NCI-H82 treated with DMSO at 0.1 percent for 48 hours (cell line): ENCODE measurements at regions not wholly inside any gene's neighbourhood (a gene's known extent, or its start where the extent isn't known, plus 50 kb on each side); places are given as distances from the start of the nearest gene placed in this dataset.
A peak's percentile ranks its signal among the peaks of the same experiment; 100 is the strongest.
"Not testable (repeated sequence)": the region's sequence is repeated elsewhere in the genome, so short reads cannot be mapped to it uniquely, and the experiment has no call there.

Experiments
- DNase-seq: peaks from one replicate; lab custom pipeline; 2025; ENCODE audit not compliant: unreplicated experiment; lab: John Stamatoyannopoulos, UW

GRCh38 chr3:176247191-176247590, 950.1 kb downstream of the TBL1XR1 start:
- DNase-seq = no peak

GRCh38 chr3:176219970-176220369, 977.3 kb downstream of the TBL1XR1 start:
- DNase-seq = no peak

DNA sequence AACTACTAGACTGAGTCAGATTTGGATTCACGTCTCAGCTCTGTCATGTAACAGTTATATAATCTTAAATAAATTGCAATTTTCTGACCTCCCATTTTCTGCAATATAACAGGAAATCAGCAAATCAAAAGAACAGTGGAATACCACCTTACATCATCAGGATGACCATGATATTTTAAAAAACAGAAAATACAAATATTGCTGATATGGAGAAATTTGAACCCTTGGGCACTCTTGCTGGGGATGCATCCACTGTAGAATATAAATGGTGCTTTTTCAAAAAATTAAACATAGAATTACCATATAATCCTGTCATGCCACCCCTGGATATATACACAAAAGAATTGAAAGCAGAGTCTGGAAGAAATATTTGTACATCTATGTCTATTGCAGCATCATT, 982.5 kb downstream of the TBL1XR1 start:
- no peak for DNase-seq

DNA sequence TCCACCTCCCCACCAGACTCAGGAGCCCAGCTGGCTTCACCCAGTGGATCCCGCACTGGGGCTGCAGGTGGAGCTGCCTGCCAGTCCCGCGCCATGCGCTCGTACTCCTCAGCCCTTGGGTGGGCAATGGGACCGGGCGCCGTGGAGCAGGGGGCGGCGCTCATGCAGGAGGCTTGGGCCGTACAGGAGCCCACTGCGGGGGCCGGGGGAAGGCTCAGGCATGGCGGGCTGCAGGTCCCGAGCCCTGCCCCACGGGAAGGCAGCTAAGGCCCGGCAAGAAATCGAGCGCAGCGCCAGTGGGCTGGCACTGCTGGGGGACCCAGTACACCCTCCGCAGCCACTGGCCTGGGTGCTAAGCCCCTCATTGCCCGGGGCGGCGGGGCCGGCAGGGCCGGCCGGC, 984.0 kb downstream of the TBL1XR1 start:
- not testable (repeated sequence) for DNase-seq

DNA sequence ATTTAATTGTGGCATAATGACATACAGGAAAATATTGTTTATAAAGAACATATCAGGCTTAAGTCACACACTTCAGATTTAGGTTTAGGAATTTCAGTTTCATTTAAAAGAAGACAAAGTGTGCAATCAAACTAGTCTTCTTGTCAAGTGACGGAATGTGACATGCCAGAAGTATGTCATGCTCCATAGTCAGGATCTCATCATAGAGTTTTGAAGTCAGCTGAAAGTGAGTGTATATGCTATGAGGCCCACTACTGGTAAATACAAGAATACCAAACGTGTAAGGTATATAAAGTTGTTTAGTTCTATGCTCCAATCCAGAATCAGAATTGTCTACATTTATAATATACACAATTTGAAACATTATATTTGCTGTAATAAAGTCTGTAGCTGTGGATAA, 988.4 kb downstream of the TBL1XR1 start:
- no peak for DNase-seq

GRCh38 chr3:176208283-176208682, 989.0 kb downstream of the TBL1XR1 start:
- DNase-seq = no peak

GRCh38 chr3:176206809-176207208, 990.5 kb downstream of the TBL1XR1 start:
- DNase-seq = no peak

GRCh38 chr3:176202652-176203051, 994.6 kb downstream of the TBL1XR1 start:
- DNase-seq = no peak

DNA sequence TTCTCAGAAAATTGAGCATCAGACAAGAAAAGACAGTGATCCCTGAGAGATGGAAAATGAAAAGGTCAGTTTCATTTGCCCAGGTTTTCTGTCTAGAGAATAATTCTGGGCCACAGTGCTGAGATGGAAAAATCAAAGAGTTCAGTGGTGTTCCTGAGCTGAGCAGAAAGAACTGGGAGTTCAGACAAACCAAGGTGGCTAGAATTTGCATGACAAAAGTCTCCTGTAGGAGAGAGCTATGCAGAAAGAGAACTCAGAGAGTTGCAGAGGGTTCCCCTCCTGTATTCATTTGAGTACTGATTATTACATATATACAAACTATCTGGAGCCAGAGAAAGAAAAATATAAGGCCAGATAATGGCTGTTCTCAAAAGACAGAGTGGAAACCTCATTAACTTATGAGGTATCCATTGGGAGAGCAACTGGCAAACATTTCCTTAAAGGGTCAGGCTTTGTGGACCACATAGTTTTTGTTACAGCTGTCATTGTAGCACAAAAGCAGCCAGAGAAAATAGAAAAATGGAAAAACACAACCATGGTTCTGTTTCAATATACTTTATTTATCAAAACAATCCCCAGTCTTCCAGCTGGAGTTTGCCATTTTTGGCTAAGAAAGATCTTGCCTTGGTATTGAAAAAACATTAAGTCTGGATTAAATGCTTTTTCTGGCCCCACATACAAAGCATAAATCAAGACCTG, 1004.1 kb downstream of the TBL1XR1 start:
- DNase-seq = no peak

GRCh38 chr3:176190755-176191154, 1006.5 kb downstream of the TBL1XR1 start:
- peak; percentile 98 for DNase-seq

- no peak for DNase-seq
Measured at GRCh38 chr3:176183181-176183580, 1014.1 kb downstream of the TBL1XR1 start.

DNA sequence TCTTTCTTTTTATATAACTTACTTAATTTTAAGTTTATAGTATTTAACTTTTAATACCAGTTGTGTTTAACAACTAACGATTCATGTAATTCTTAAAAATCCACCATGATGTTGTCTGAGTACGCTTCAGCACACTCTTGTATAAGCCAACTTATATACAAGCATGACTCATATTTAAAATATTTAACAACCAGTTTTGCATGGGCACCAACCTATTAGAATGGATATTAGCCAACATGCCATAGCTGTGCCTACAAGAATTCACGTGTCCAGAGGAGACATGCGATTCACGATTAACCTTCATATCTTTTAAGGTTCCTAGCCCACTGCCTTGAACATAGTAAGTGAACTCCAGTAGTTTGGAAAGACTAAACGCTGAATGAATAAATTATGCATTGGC, 1023.2 kb downstream of the TBL1XR1 start:
- DNase-seq = no peak

GRCh38 chr3:176172492-176172891, 1024.8 kb downstream of the TBL1XR1 start:
- no peak for DNase-seq

GRCh38 chr3:176167272-176167671, 1030.0 kb downstream of the TBL1XR1 start:
- no peak for DNase-seq

DNA sequence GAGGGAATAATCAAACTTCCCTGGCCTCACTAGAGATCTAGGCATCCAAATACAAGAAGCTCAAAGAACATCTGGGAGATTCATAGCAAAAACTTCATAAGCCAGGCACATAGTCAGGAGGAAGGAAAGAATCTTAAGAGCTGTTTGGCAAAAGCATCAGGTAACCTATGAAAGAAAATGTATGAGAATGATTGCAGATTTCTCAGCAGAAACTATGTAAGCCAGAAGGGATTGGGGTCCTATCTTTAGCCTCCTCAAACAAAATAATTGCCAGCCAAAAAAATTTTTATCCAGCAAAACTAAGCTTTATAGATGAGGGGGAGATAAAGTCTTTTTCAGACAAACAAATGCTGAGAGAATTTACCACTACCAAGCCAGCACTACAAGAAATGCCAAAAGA, 1036.3 kb downstream of the TBL1XR1 start:
- DNase-seq = no peak

DNA sequence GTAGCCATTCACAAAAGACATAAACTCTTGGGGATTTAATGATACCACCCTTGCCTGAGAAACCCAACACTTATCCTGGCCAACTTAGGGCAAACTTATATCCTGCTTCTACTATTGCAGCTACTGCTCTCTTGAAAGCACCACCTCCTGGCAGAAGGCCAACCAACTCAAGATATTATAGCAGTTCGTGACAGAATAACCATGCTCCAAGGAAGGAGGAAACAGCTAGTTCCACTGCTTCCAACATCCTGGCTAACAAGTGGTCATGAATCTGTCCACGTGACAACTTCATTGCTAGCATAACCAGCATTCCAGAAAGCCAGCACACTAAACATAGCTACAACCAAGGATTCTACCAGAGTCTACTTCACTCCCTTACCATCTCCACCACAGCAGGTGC, 1037.5 kb downstream of the TBL1XR1 start:
- no peak for DNase-seq

DNA sequence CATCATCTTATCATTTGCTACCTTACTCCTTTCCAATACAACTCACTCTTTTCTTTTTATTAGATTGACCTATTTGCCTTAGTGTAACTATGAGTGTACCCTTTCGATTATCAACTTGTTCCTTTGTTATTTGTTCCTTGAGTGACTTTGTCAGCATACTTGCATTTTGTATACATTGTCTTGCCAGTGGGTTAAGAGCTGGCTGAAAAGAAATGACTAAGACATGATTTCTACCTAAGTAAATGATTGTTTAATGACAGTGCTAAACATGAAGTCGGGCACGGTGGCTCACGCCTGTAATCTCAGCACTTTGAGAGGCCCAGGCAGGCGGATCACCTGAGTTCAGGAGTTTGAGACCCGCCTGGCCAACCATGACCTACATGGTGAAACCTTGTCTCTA, 1042.3 kb downstream of the TBL1XR1 start:
- DNase-seq = no peak

DNA sequence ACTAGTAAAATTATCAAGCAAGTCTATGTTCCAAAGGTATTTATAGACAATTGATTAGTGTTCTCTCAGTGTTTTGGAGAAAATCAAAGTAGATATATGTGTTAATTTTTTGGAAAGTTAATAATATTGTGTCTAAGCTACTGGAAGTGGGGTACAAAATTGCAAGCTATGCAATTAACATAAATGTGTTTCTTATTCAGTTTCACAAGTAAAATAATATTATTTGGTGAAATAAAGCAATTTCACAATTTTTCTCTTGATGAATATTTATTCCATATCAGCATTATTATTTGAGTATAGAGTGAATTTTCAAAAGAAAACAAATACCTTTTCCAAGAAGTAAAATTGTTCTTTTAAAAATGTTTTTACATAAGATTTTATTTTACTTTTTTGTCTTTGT, 1047.7 kb downstream of the TBL1XR1 start:
- DNase-seq = no peak

GRCh38 chr3:176147251-176147650, 1050.0 kb downstream of the TBL1XR1 start:
- no peak for DNase-seq

DNA sequence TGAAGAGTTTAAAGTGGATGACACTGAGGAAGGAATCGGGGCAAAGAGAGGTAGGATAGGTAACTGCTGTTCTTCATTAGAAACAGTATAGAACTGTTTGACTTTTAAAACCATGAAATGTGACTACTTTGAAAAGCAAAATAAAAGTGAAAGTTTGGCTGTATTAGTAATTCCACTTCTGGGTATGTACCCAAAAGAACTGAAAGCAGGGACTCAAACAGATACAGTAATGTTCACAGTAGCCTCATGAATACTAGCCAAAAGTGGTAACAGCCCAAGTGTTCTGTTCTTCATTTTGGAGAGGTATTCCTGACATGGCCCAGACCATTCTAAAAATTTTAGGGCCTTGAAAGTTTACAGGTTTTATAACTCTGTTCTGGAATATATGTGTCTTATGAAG, 1055.4 kb downstream of the TBL1XR1 start:
- no peak for DNase-seq

- DNase-seq = no peak
Measured at GRCh38 chr3:176120507-176120906, 1076.8 kb downstream of the TBL1XR1 start.

- DNase-seq = no peak
Measured at GRCh38 chr3:176119826-176120225, 1077.5 kb downstream of the TBL1XR1 start.

DNA sequence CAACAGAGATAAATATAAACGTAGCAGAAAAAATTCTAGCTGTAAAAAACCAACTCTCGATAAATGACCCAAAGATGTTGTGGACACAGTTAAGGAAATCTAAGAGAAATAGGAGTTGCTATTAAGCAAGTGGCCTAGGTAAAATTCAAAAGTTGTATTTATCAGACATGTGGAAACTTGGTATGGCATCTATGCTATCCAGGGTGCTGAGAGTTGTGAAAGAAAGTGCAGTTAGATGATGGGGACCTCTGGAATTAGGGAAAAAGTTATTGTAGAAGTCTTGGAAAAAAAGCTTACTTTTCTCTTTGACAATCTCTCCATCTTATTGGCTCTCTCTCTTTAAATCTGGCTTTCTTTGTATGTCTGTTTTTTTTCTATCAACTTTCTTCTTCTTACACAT, 1090.9 kb downstream of the TBL1XR1 start:
- DNase-seq = no peak
